ENCODE measurements at regions not wholly inside any gene's neighbourhood (a gene's known extent, or its start where the extent isn't known, plus 50 kb on each side); places are given as distances from the start of the nearest gene placed in this dataset.

- TF ChIP-seq POLR2A (IDR thresholded peaks at IDR 0.05) = no peak
- TF ChIP-seq CTCF (IDR thresholded peaks at IDR 0.05) = no peak
Observed at GRCh38 chr7:131816391-131817007, 260.1 kb upstream of the PODXL start.
